HFF-Myc (cell line): ENCODE measurements at regions not wholly inside any gene's neighbourhood (a gene's known extent, or its start where the extent isn't known, plus 50 kb on each side); places are given as distances from the start of the nearest gene placed in this dataset.

Source experiments
- DNase-seq: peaks from one replicate; pipeline ENCODE4 v3.0.0-alpha.2; 2011; ENCODE audit warnings: low read depth; ENCODE audit errors: extremely low read depth
- H3K4me3 ChIP-seq: replicated peaks from 2 replicates; pipeline ENCODE4 v1.5.1; 2011; ENCODE audit warnings: low read depth, mild to moderate bottlenecking, control low read depth, low read length
- CTCF ChIP-seq: IDR thresholded peaks from 2 replicates; pipeline ENCODE4 v1.5.1; 2012; ENCODE audit warnings: mild to moderate bottlenecking, low read depth, low read length, control low read depth; ENCODE audit errors: missing control alignments

- TF ChIP-seq CTCF: no peak
- no peak for DNase-seq
- no peak overlapping the region for H3K4me3 ChIP-seq
Observed at GRCh38 chr3:30462721-30463470, 143.5 kb upstream of the TGFBR2 start.

- TF ChIP-seq CTCF: no peak
- DNase-seq: no peak
- no peak overlapping the region for H3K4me3 ChIP-seq
Observed at GRCh38 chr3:30464381-30464780, 142.0 kb upstream of the TGFBR2 start.

- TF ChIP-seq CTCF: no peak
Observed at GRCh38 chr3:30465454-30465853, 140.9 kb upstream of the TGFBR2 start.

GRCh38 chr3:30467596-30468238 is 138.7 kb upstream of the TGFBR2 start:
- no peak for DNase-seq
- H3K4me3 ChIP-seq: no peak overlapping the region
- TF ChIP-seq CTCF: no peak

More at GRCh38 chr3:30465454-30465853, 140.9 kb upstream of the TGFBR2 start:
- no peak for DNase-seq
- no peak overlapping the region for H3K4me3 ChIP-seq

- DNase-seq: no peak
- TF ChIP-seq CTCF: no peak
- H3K4me3 ChIP-seq: no peak overlapping the region
Observed at GRCh38 chr3:30469133-30469532, 137.3 kb upstream of the TGFBR2 start.

- no peak for TF ChIP-seq CTCF
- H3K4me3 ChIP-seq: no peak overlapping the region
- DNase-seq: no peak
Observed at GRCh38 chr3:30470496-30470895, 135.9 kb upstream of the TGFBR2 start.
